Left lobe of liver (tissue), 2 donors: ENCODE measurements at regions not wholly inside any gene's neighbourhood (a gene's known extent, or its start where the extent isn't known, plus 50 kb on each side); places are given as distances from the start of the nearest gene placed in this dataset.
A peak's percentile ranks its signal among the peaks of the same experiment; 100 is the strongest.
"Not testable (repeated sequence)": the region's sequence is repeated elsewhere in the genome, so short reads cannot be mapped to it uniquely, and the experiment has no call there.

ENCODE experiments used
- ATAC-seq: fragments of 200-7000 bp; cut with Tn5 transposase; one replicate; pipeline ENCODE4 v1.9.1; 2020; ENCODE audit warnings: mild to moderate bottlenecking, moderate library complexity
- DNase-seq: peaks from one replicate; pipeline ENCODE4 v3.0.0-alpha.2; 2020; ENCODE audit warnings: low spot score
- donor health status: DM: no; HTN: no; CAD: no; lungs with moderate emphysema.
- donor health status: DM: no; HTN: yes; CAD: no.

- DNase-seq (no peak), ATAC-seq (no peak)
These were observed 83.2 kb upstream of the BRD7 start for GRCh38 chr16:50451951-50452508.

- no peak for ATAC-seq
- DNase-seq = no peak
These were observed 82.2 kb upstream of the BRD7 start for GRCh38 chr16:50450957-50451356.

GRCh38 chr16:50449800-50450199 lies 81.0 kb upstream of the BRD7 start:
- DNase-seq = no peak

GRCh38 chr16:50448981-50449380 lies 80.2 kb upstream of the BRD7 start:
- ATAC-seq (no peak), DNase-seq (no peak)

More at GRCh38 chr16:50449800-50450199, 81.0 kb upstream of the BRD7 start:
- no peak for ATAC-seq

DNA sequence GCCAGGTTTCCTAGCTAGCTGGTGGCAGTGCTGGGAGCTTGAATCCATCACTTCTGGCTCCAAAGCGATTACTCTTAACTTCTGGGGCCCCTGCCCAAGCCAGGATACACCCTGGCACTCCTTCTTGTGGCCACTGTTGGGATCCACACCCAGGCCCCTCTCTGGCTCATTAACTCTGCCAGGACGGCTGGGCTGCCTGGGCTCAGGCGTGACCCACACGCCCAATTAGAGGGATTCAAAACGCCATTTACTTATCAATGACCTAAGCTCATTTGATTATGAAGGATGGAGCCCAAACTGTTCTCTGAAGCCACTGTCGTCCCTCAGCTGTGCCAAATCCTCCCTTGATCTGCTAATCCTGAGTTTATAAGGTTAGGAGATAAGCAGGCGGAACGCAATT lies 79.7 kb upstream of the BRD7 start:
- ATAC-seq (no peak), DNase-seq (no peak)

- not testable (repeated sequence) for ATAC-seq, DNase-seq
These were observed 78.6 kb upstream of the BRD7 start for GRCh38 chr16:50447386-50447785.

- ATAC-seq (no peak), DNase-seq (no peak)
These were observed 78.1 kb upstream of the BRD7 start for GRCh38 chr16:50446861-50447260.

DNA sequence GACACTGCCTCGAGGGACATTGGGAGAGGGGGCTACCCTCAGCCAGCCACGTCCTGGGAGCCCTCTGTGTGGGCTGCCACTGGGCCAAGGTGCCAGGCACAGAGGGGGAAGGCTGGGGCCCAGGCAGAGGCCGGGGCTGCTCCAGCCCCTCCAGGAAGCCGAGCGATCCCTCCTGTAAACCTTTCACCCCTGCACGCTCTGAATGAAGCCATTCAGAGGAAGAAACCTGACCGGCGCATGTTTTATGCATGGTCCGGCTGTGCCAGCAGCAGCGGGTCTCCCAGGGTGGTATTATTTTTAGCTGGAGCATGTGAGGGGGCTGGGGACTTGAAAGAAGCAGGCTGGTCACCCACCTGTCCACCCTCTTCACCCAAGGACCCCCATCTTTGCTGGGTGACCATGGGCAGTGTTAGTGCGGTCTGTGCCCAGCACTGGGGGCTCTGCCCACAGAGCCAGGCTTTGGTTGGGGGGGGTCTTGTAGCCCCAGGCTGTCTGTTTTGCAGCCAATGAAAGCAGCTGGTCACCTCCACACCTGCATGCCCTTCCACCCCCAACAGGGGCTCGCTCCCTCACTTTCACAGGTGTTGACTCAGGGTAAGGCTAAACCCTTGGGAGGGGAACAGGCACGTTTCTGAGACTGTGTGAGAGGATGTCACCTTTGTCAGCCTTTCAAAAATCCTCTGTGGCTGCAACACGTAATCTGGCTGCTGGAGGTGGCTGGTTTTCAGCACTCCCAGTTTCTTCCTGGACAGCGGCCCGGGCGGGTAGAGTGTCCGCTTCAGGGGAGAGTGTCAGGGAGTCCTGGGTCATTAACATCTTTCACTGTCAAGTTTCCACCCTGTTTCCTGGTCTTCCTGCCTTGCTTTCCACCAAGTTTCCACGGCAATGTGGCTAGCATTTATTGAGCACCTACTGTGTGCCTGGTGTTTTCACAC lies 77.1 kb upstream of the BRD7 start:
- ATAC-seq (no peak), DNase-seq (no peak)

DNA sequence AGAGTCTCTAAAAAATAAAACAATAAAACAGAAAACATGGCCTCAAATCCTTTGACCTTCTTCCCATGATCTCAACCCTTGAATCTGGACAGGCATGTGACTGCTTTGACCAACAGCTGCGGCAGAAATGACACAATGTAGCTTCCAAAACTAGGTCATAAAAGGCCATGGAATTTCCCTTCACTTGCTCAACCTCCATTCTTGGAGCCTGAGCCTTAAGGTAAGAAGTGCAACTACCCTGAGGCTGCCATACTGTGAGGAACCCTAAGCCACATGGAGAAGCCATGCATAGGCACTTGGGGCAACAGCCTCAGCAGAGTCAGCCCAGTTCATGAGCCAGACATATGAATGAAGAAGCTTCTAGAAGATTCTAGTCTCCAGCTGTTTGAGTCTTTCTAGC lies 75.7 kb upstream of the BRD7 start:
- no peak for DNase-seq
- no peak for ATAC-seq

- no peak for ATAC-seq
- DNase-seq = no peak
These were observed 73.4 kb upstream of the BRD7 start for GRCh38 chr16:50442221-50442620.

DNA sequence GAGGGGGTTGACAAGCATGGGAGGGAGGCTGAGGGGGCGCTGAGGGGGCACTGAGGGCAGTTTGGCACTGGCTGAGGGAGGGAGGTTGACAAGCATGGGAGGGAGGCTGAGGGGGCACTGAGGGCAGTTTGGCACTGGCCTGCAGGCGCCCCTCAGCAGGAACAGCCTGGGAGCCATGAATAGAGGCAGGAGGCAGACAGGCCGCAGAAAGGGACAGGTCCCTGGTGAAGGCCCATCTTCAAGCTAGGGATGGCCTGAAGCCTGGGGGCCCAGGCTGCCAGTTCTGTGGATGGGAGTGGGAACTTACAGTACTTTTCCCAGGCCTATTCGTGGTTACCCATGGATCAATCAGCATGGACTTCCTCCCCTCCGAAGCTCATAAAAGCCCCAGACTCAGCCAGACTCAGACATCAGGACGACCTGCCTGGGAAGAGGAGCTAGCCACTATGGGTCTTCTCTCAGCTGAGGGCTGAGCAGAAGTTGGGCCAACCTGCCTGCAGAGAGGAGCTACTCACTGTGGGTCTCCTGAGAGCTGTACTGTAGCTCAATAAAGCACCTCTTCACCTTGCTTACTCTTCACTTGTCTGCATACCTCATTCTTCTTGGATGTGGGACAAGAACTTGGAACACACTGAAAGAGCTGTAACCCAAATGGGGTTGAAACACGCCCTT lies 72.8 kb upstream of the BRD7 start:
- ATAC-seq (no peak), DNase-seq (no peak)

- ATAC-seq (no peak), DNase-seq (no peak)
These were observed 72.2 kb upstream of the BRD7 start for GRCh38 chr16:50440991-50441390.

- ATAC-seq = no peak
These were observed 71.7 kb upstream of the BRD7 start for GRCh38 chr16:50440531-50440930.

DNA sequence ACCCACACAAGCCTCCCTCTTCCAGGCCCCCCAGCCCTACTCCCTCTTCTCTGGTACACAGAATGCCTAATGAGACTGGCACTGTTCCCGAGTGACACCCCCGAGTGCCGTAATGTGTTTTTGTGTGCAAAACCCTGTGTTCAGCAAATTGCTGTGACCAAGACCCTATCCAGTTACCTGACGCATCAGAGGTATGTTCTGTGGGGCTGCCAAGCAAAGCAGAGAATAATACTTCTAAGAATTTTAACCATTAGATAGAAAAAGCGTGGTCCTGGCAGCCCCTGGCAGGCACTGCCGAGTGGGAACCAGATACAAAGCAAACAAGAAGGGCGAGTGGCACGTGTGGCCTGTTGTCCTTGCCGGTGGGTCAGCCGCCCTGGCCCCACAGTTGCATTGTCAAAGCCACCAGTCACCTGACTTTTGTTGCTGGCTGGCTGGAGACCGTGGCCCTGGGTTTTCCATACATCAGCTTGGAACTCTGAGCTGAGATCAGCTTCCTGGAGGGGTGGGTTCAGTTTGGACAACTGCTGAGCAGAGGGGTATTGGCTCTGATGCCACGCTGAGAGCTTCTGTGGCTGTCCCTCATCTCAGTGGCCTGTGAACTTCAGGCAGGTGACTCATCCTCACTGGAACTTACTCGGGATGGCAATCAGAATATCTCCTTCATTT lies 69.1 kb upstream of the BRD7 start:
- no peak for ATAC-seq
- DNase-seq = peak; percentile 11

More at GRCh38 chr16:50440531-50440930, 71.7 kb upstream of the BRD7 start:
- no peak for DNase-seq

DNA sequence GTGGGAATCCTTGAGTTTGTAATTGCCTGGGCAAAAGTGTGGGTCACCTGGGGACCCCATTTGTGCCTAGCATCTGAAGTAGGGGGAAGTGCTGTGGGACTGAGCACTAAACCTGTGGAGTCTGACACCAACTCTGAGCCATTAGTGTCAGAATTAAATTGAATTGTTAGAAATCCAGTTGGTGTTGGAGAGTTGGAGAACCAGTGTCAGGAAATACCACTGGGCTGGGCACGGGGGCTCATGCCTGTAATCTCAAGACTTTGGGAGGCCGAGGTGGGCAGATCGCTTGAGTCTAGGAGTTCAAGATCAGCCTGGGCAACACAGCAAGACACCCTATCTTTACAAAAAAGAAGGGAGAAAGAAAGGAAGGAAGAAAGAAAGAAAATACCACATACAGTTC lies 67.5 kb upstream of the BRD7 start:
- DNase-seq (no peak), ATAC-seq (no peak)

GRCh38 chr16:50434872-50435478 lies 66.2 kb upstream of the BRD7 start:
- no peak for ATAC-seq

GRCh38 chr16:50430076-50430475 lies 61.3 kb upstream of the BRD7 start:
- no peak for ATAC-seq
- DNase-seq = peak; percentile 6

More at GRCh38 chr16:50434872-50435478, 66.2 kb upstream of the BRD7 start:
- peak; percentile 31 for DNase-seq

- DNase-seq (peak; percentile 5), ATAC-seq (no peak)
These were observed 60.0 kb upstream of the BRD7 start for GRCh38 chr16:50428742-50429141.

GRCh38 chr16:50428116-50428515 lies 59.3 kb upstream of the BRD7 start:
- DNase-seq = no peak
- ATAC-seq = no peak

- DNase-seq = no peak
- no peak for ATAC-seq
These were observed 58.3 kb upstream of the BRD7 start for GRCh38 chr16:50427107-50427506.

- peak; percentile 27 for DNase-seq
- no peak for ATAC-seq
These were observed 56.9 kb upstream of the BRD7 start for GRCh38 chr16:50425648-50426047.
